ENCODE measurements at regions not wholly inside any gene's neighbourhood (a gene's known extent, or its start where the extent isn't known, plus 50 kb on each side); places are given as distances from the start of the nearest gene placed in this dataset.
"Not testable (repeated sequence)": the region's sequence is repeated elsewhere in the genome, so short reads cannot be mapped to it uniquely, and the experiment has no call there.

GRCh38 chr3:75272691-75273090 is 391.4 kb upstream of the FRG2C start:
- no peak for TF ChIP-seq CTCF (IDR thresholded peaks at IDR 0.05; ENCODE audit: insufficient read depth, low read length, poor library complexity, severe bottlenecking)
- no peak overlapping the region for H3K4me3 ChIP-seq (ENCODE audit: low read depth, low read length)
- DNase-seq (ENCODE audit: low read depth), result peak; percentile 9
- no peaks in the 10 kb centered on the region for H3K36me3 ChIP-seq (ENCODE audit: control insufficient read depth, insufficient read depth, low read length)
- H3K27me3 ChIP-seq (ENCODE audit: control insufficient read depth, insufficient read depth, low read length), result no peaks in the 10 kb centered on the region

GRCh38 chr3:75285531-75286148 is 378.5 kb upstream of the FRG2C start:
- not testable (repeated sequence) for H3K4me3 ChIP-seq (ENCODE audit: low read depth, low read length); H3K36me3 ChIP-seq (ENCODE audit: control insufficient read depth, insufficient read depth, low read length); H3K27me3 ChIP-seq (ENCODE audit: control insufficient read depth, insufficient read depth, low read length)
- peak; percentile 37 for DNase-seq (ENCODE audit: low read depth)

- not testable (repeated sequence) for H3K27me3 ChIP-seq (ENCODE audit: control insufficient read depth, insufficient read depth, low read length); DNase-seq (ENCODE audit: low read depth); H3K36me3 ChIP-seq (ENCODE audit: control insufficient read depth, insufficient read depth, low read length); H3K4me3 ChIP-seq (ENCODE audit: low read depth, low read length)
Measured at GRCh38 chr3:75288972-75289574, 375.1 kb upstream of the FRG2C start.

GRCh38 chr3:75294124-75294523 is 370.0 kb upstream of the FRG2C start:
- no peaks in the 10 kb centered on the region for H3K36me3 ChIP-seq (ENCODE audit: control insufficient read depth, insufficient read depth, low read length)
- TF ChIP-seq CTCF (IDR thresholded peaks at IDR 0.05; ENCODE audit: insufficient read depth, low read length, poor library complexity, severe bottlenecking), result peak; percentile 59
- no peaks in the 10 kb centered on the region for H3K27me3 ChIP-seq (ENCODE audit: control insufficient read depth, insufficient read depth, low read length)
- no peak overlapping the region for H3K4me3 ChIP-seq (ENCODE audit: low read depth, low read length)
- no peak for DNase-seq (ENCODE audit: low read depth)

GRCh38 chr3:75295013-75295412 is 369.1 kb upstream of the FRG2C start:
- no peaks in the 10 kb centered on the region for H3K27me3 ChIP-seq (ENCODE audit: control insufficient read depth, insufficient read depth, low read length)
- H3K4me3 ChIP-seq (ENCODE audit: low read depth, low read length), result no peak overlapping the region
- no peak for DNase-seq (ENCODE audit: low read depth)
- TF ChIP-seq CTCF (IDR thresholded peaks at IDR 0.05; ENCODE audit: insufficient read depth, low read length, poor library complexity, severe bottlenecking), result no peak
- no peaks in the 10 kb centered on the region for H3K36me3 ChIP-seq (ENCODE audit: control insufficient read depth, insufficient read depth, low read length)

GRCh38 chr3:75296858-75297257 is 367.3 kb upstream of the FRG2C start:
- no peak for DNase-seq (ENCODE audit: low read depth)
- no peak for TF ChIP-seq CTCF (IDR thresholded peaks at IDR 0.05; ENCODE audit: insufficient read depth, low read length, poor library complexity, severe bottlenecking)
- no peaks in the 10 kb centered on the region for H3K27me3 ChIP-seq (ENCODE audit: control insufficient read depth, insufficient read depth, low read length)
- H3K36me3 ChIP-seq (ENCODE audit: control insufficient read depth, insufficient read depth, low read length), result no peaks in the 10 kb centered on the region
- no peak overlapping the region for H3K4me3 ChIP-seq (ENCODE audit: low read depth, low read length)

- Histone ChIP-seq H3K4me3 (ENCODE audit: low read depth, low read length) (no peak overlapping the region), H3K27me3 (ENCODE audit: control insufficient read depth, insufficient read depth, low read length) (no peaks in the 10 kb centered on the region), H3K36me3 (ENCODE audit: control insufficient read depth, insufficient read depth, low read length) (no peaks in the 10 kb centered on the region)
- no peak for TF ChIP-seq CTCF (IDR thresholded peaks at IDR 0.05; ENCODE audit: insufficient read depth, low read length, poor library complexity, severe bottlenecking)
- DNase-seq (ENCODE audit: low read depth), result no peak
Measured at GRCh38 chr3:75300606-75301005, 363.5 kb upstream of the FRG2C start.

- not testable (repeated sequence) for H3K4me3 ChIP-seq (ENCODE audit: low read depth, low read length); DNase-seq (ENCODE audit: low read depth); H3K36me3 ChIP-seq (ENCODE audit: control insufficient read depth, insufficient read depth, low read length); H3K27me3 ChIP-seq (ENCODE audit: control insufficient read depth, insufficient read depth, low read length)
Measured at GRCh38 chr3:75301050-75301449, 363.1 kb upstream of the FRG2C start.
